Neutrophil (primary cell): ENCODE measurements at regions not wholly inside any gene's neighbourhood (a gene's known extent, or its start where the extent isn't known, plus 50 kb on each side); places are given as distances from the start of the nearest gene placed in this dataset.

Experiments used
- H3K27ac ChIP-seq: fragments of 200-600 bp; sonication (generic); 2 replicates; pipeline ENCODE4 v1.5.1; 2016; ENCODE audit warnings: mild to moderate bottlenecking, moderate library complexity
- H3K27me3 ChIP-seq: fragments of 200-600 bp; sonication (generic); 2 replicates; pipeline ENCODE4 v1.6.0; 2016; ENCODE audit warnings: mild to moderate bottlenecking
- H3K36me3 ChIP-seq: fragments of 200-600 bp; sonication (generic); 2 replicates; pipeline ENCODE4 v1.5.1; 2017
- H3K4me1 ChIP-seq, 2 experiments: fragments of 200-600 bp in 1 of 2; sonication (generic) in 1 of 2; 1 replicate in 1 of 2; 2 replicates in 1 of 2; pipeline versions ENCODE4 v1.5.1 to v1.6.1; 2013 to 2016; ENCODE audit warnings: low read depth in 1 of 2, low read length in 1 of 2, mild to moderate bottlenecking in 1 of 2, moderate library complexity in 1 of 2; ENCODE audit not compliant: control insufficient read depth in 1 of 2, insufficient read depth in 1 of 2
- H3K4me3 ChIP-seq, 2 experiments: fragments of 200-600 bp in 1 of 2; sonication (generic) in 1 of 2; 1 replicate in 1 of 2; 2 replicates in 1 of 2; pipeline ENCODE4 v1.5.1; 2013 to 2016; ENCODE audit warnings: low read depth in 1 of 2, low read length in 1 of 2, mild to moderate bottlenecking in 1 of 2, moderate library complexity in 1 of 2
- H3K9me3 ChIP-seq: fragments of 200-600 bp; sonication (generic); 2 replicates; pipeline ENCODE4 v1.5.1; 2016
- CTCF ChIP-seq: fragments of 200-600 bp; sonication (generic); IDR thresholded peaks from 2 replicates; pipeline ENCODE4 v1.5.1; 2016; ENCODE audit warnings: antibody characterized with exemption

- Histone ChIP-seq H3K9me3 (no peaks in the 10 kb centered on the region), H3K36me3 (no peaks in the 10 kb centered on the region), H3K4me3 (no peak overlapping the region), H3K27me3 (no peaks in the 10 kb centered on the region), H3K27ac (no peak overlapping the region), H3K4me1 (no peaks in the 10 kb centered on the region)
- no peak for TF ChIP-seq CTCF
These were observed 281.9 kb downstream of the USP25 start for GRCh38 chr21:16011719-16012118.

DNA sequence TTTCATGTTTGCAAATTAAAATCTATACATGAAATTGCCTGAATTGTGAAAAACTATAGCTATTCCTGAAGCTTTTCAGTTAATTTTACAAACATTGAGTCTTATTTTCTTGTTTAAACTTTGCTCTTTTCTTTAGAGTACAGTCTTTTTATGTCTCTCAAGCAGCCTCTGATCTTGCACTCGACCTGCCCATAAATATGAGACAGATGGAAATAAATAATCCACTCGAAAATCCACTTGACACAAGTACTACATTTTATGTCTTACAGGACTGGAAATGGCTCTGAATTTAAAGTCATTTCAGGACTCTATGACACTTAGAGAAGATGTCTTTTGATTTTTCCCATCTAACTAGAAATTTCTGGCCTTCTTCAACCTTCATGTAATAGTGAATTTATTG lies 283.8 kb downstream of the USP25 start:
- Histone ChIP-seq H3K4me1 (no peaks in the 10 kb centered on the region), H3K27me3 (no peaks in the 10 kb centered on the region), H3K27ac (no peak overlapping the region), H3K36me3 (no peaks in the 10 kb centered on the region), H3K9me3 (no peaks in the 10 kb centered on the region), H3K4me3 (no peak overlapping the region)
- no peak for TF ChIP-seq CTCF

DNA sequence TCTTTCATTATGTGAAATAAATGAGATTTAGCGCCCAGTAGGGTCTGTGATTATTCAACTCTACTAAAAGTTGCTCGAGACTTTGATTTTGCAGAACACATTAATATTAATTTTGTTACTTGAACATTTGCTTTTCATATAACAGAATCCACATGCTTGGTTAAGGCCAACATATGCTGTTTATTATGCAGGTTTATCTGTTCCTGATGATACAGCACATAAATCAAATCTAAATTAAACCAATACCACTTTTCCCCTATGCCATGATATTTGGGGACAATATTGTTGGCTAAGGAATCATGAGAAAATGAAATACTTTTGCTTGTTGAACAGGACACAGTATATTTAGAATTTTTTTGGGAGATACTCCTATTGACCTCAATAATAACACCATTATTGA lies 291.1 kb downstream of the USP25 start:
- Histone ChIP-seq H3K9me3 (no peaks in the 10 kb centered on the region), H3K27me3 (no peaks in the 10 kb centered on the region), H3K36me3 (no peaks in the 10 kb centered on the region), H3K4me3 (no peak overlapping the region), H3K4me1 (no peaks in the 10 kb centered on the region), H3K27ac (no peak overlapping the region)
- no peak for TF ChIP-seq CTCF

DNA sequence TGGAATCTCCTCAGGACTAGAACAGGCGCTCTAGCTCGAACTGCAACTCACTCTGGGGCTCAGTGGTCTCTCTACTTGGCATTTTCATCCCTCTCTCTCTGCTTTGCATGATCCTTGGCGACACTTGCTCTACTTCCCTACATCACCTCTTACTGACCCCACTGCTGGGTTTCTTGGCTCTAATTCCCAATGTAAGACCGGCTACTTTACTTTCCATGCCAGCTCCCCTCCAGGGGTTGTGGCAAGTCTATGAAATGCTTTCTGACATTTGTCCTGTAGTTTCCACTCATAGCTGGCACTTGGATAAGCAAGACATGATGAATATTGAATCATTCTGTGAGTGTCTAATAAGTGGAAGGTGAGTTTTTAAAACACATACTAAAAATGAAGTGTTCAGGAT lies 292.3 kb downstream of the USP25 start:
- no peak for TF ChIP-seq CTCF
- H3K9me3 ChIP-seq = no peaks in the 10 kb centered on the region
- H3K4me3 ChIP-seq = no peak overlapping the region
- no peak overlapping the region for H3K27ac ChIP-seq
- no peaks in the 10 kb centered on the region for H3K27me3 ChIP-seq
- no peaks in the 10 kb centered on the region for H3K4me1 ChIP-seq
- H3K36me3 ChIP-seq = no peaks in the 10 kb centered on the region

DNA sequence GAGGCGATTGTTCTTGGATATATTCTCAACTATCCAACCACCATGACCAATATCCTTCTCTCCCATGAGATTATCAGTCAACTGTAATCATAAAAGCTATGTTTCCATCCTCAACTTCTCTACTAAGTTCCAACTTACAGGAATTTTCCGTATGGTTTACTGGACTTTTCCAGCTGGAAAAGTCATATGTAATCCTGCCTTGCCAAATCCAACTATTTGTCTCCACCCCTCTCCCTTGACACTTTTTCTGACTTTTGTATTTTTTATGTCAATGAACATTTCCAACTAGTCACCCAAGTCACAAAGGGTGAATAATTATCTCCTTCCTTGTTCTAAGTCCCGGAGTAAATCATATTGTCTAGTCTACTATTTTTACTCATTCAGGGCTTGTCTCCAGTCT lies 293.1 kb downstream of the USP25 start:
- H3K4me3 ChIP-seq = no peak overlapping the region
- H3K4me1 ChIP-seq = no peaks in the 10 kb centered on the region
- H3K27ac ChIP-seq = no peak overlapping the region
- no peak for TF ChIP-seq CTCF
- no peaks in the 10 kb centered on the region for H3K9me3 ChIP-seq
- no peaks in the 10 kb centered on the region for H3K27me3 ChIP-seq
- no peaks in the 10 kb centered on the region for H3K36me3 ChIP-seq

DNA sequence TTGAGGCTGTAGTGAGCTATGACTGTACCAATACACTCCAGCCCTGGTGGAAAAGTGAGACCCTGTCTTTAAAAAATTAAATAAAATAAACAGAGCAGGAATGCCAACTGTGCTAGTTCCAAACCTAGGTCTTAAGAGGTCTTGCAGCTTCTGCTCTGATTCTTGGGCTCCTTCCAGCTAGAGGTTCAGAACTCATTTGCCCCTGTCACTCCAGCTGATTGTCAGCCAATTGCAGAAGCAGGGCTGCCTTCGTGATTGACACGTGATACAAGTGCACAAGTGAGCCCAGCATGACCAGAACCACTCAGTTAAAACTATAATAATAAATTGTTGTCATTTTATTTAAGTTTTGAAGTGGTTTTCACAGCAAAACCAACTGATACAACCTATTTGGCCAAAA lies 298.4 kb downstream of the USP25 start:
- Histone ChIP-seq H3K9me3 (no peaks in the 10 kb centered on the region), H3K27me3 (no peaks in the 10 kb centered on the region), H3K27ac (no peak overlapping the region), H3K4me1 (no peaks in the 10 kb centered on the region), H3K36me3 (no peaks in the 10 kb centered on the region), H3K4me3 (no peak overlapping the region)
- TF ChIP-seq CTCF = no peak
